ENCODE measurements at regions not wholly inside any gene's neighbourhood (a gene's known extent, or its start where the extent isn't known, plus 50 kb on each side); places are given as distances from the start of the nearest gene placed in this dataset.

DNA sequence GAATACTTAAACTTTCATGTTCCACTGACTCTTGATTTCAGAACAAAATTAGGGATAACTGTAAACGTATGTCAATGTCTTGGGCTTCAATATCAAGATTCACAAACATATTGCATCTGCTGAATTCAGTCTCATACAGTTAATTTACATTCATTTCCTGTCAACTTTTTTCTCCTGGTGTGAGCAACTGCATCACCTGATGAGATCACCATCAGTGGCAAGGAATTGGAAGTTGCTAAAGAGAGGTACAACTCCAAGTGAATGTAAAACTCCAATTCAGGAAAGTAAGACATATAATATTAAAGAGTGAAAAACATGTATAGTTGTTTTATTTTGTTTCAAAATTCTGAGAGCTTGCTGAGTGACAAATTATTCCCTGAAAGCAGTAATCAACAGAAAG lies 1336.2 kb upstream of the C9orf72 start:
- Histone ChIP-seq H4K20me1 (ENCODE audit: insufficient read depth, low read length, poor library complexity, severe bottlenecking) (no peaks in the 10 kb centered on the region), H2AFZ (ENCODE audit: low read length) (no peak overlapping the region)
- TF ChIP-seq EZH2phosphoT487 (IDR thresholded peaks at IDR 0.05; ENCODE audit: borderline replicate concordance), result no peak
- TF ChIP-seq, protein P1, sequence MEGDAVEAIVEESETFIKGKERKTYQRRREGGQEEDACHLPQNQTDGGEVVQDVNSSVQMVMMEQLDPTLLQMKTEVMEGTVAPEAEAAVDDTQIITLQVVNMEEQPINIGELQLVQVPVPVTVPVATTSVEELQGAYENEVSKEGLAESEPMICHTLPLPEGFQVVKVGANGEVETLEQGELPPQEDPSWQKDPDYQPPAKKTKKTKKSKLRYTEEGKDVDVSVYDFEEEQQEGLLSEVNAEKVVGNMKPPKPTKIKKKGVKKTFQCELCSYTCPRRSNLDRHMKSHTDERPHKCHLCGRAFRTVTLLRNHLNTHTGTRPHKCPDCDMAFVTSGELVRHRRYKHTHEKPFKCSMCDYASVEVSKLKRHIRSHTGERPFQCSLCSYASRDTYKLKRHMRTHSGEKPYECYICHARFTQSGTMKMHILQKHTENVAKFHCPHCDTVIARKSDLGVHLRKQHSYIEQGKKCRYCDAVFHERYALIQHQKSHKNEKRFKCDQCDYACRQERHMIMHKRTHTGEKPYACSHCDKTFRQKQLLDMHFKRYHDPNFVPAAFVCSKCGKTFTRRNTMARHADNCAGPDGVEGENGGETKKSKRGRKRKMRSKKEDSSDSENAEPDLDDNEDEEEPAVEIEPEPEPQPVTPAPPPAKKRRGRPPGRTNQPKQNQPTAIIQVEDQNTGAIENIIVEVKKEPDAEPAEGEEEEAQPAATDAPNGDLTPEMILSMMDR (conservative IDR thresholded peaks at IDR 0.05; ENCODE audit: low read length), result no peak

DNA sequence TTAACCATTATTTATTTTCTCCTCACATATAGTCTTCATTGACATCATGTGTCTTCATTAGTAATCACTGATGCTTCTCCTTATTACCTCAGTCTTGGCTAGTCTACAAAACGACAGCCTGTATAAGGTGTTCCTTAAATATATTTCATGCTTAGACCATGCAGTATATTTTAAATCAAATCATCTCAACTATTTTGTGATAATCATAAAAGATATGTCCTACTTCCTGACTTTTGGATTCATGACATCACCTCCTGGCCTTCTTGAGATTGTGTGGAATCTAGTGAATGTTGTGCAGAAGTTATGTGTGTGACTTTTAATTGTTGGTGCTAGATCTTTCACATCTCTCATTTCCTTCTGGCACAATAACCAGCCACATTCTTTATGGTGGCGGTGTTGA lies 1339.3 kb upstream of the C9orf72 start:
- H3K36me3 ChIP-seq (ENCODE audit: insufficient read depth, low read length), result no peaks in the 10 kb centered on the region
- H3K27me3 ChIP-seq (ENCODE audit: insufficient read depth, low read length, poor library complexity, severe bottlenecking), result no peaks in the 10 kb centered on the region
- H3K9ac ChIP-seq (ENCODE audit: low read depth, low read length, poor library complexity, severe bottlenecking), result no peak overlapping the region
- H3K9me3 ChIP-seq (ENCODE audit: insufficient read depth, low read depth, low read length), result no peaks in the 10 kb centered on the region
- H3K9me2 ChIP-seq (replicated peaks; ENCODE audit: low read depth, low read length), result no peaks in the 10 kb centered on the region
- H3K4me2 ChIP-seq (ENCODE audit: low read depth, low read length, poor library complexity, severe bottlenecking), result no peak overlapping the region
- H2AFZ ChIP-seq (ENCODE audit: low read length), result no peak overlapping the region
- TF ChIP-seq, protein P1 (conservative IDR thresholded peaks at IDR 0.05; ENCODE audit: low read length), result no peak
- TF ChIP-seq EZH2phosphoT487 (IDR thresholded peaks at IDR 0.05; ENCODE audit: borderline replicate concordance), result no peak
- H3K4me1 ChIP-seq (ENCODE audit: insufficient read depth, low read length, poor library complexity, severe bottlenecking), result no peaks in the 10 kb centered on the region
- no peak overlapping the region for H3K4me3 ChIP-seq (ENCODE audit: low read length, poor library complexity, severe bottlenecking)
- H3F3A ChIP-seq (ENCODE audit: low read depth), result no peaks in the 10 kb centered on the region
- no peaks in the 10 kb centered on the region for H4K20me1 ChIP-seq (ENCODE audit: insufficient read depth, low read length, poor library complexity, severe bottlenecking)
- H3K79me2 ChIP-seq (ENCODE audit: insufficient read depth, low read length), result no peaks in the 10 kb centered on the region

More for the DNA sequence above, 1336.2 kb upstream of the C9orf72 start:
- H3K4me2 ChIP-seq (ENCODE audit: low read depth, low read length, poor library complexity, severe bottlenecking), result no peak overlapping the region
- no peak overlapping the region for H3K4me3 ChIP-seq (ENCODE audit: low read length, poor library complexity, severe bottlenecking)
- H3K4me1 ChIP-seq (ENCODE audit: insufficient read depth, low read length, poor library complexity, severe bottlenecking), result no peaks in the 10 kb centered on the region
- H3K9ac ChIP-seq (ENCODE audit: low read depth, low read length, poor library complexity, severe bottlenecking), result no peak overlapping the region
- no peaks in the 10 kb centered on the region for H3K36me3 ChIP-seq (ENCODE audit: insufficient read depth, low read length)
- H3K9me3 ChIP-seq (ENCODE audit: insufficient read depth, low read depth, low read length), result no peaks in the 10 kb centered on the region
- H3K9me2 ChIP-seq (replicated peaks; ENCODE audit: low read depth, low read length), result no peaks in the 10 kb centered on the region
- H3K27me3 ChIP-seq (ENCODE audit: insufficient read depth, low read length, poor library complexity, severe bottlenecking), result no peaks in the 10 kb centered on the region
- no peaks in the 10 kb centered on the region for H3F3A ChIP-seq (ENCODE audit: low read depth)
- no peaks in the 10 kb centered on the region for H3K79me2 ChIP-seq (ENCODE audit: insufficient read depth, low read length)

DNA sequence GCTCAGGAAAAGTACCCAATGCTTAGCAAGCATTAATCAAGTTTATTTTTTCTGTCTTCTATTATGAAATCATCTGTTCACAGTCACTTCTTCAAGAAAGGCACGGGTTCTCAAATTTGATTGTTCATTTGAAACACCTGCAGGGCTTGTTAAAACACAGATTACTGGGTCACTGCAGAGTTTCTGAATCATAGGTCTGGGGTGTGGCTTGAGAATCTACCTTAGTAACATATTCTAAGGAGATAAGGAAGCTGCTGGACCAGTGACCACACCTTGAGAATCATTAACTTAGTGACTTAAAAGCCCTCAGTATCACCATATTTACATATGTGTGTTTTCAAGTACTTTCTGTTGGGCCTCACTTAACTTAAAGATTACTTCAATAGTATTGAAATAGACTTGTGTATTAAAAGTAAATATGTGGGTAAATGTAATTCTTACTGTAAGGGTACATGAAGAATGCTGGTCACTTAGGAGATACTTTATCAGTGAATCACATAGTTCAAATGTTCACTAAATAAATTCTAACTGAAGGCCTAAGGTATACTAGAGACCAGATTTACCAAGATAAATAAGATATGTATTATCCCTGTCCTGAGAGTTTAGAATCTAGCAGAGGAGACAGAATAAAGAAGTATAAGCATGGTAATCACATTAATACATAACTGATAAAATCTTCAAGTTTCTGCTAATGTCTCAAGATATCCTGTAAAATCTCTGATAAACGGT lies 1342.1 kb upstream of the C9orf72 start:
- no peak overlapping the region for H2AFZ ChIP-seq (ENCODE audit: low read length)
- H3K4me1 ChIP-seq (ENCODE audit: insufficient read depth, low read length, poor library complexity, severe bottlenecking), result no peaks in the 10 kb centered on the region
- H3K9me3 ChIP-seq (ENCODE audit: insufficient read depth, low read depth, low read length), result no peaks in the 10 kb centered on the region
- no peak overlapping the region for H3K9ac ChIP-seq (ENCODE audit: low read depth, low read length, poor library complexity, severe bottlenecking)
- no peaks in the 10 kb centered on the region for H3K79me2 ChIP-seq (ENCODE audit: insufficient read depth, low read length)
- H3K36me3 ChIP-seq (ENCODE audit: insufficient read depth, low read length), result no peaks in the 10 kb centered on the region
- H3K4me2 ChIP-seq (ENCODE audit: low read depth, low read length, poor library complexity, severe bottlenecking), result no peak overlapping the region
- H3K27me3 ChIP-seq (ENCODE audit: insufficient read depth, low read length, poor library complexity, severe bottlenecking), result no peaks in the 10 kb centered on the region
- no peaks in the 10 kb centered on the region for H4K20me1 ChIP-seq (ENCODE audit: insufficient read depth, low read length, poor library complexity, severe bottlenecking)
- H3K4me3 ChIP-seq (ENCODE audit: low read length, poor library complexity, severe bottlenecking), result no peak overlapping the region
- TF ChIP-seq, protein P1 (conservative IDR thresholded peaks at IDR 0.05; ENCODE audit: low read length), result no peak
- no peak for TF ChIP-seq EZH2phosphoT487 (IDR thresholded peaks at IDR 0.05; ENCODE audit: borderline replicate concordance)
- no peaks in the 10 kb centered on the region for H3F3A ChIP-seq (ENCODE audit: low read depth)
- H3K9me2 ChIP-seq (replicated peaks; ENCODE audit: low read depth, low read length), result no peaks in the 10 kb centered on the region

Data from Loucy (cell line).